ENCODE measurements at regions not wholly inside any gene's neighbourhood (a gene's known extent, or its start where the extent isn't known, plus 50 kb on each side); places are given as distances from the start of the nearest gene placed in this dataset.

- no peak for TF ChIP-seq PBX2 (CRISPR knock-in tag; IDR thresholded peaks at IDR 0.05; ENCODE audit: low read depth)
- TF ChIP-seq PBX2 (tag; conservative IDR thresholded peaks at IDR 0.05; ENCODE audit: low read depth): no peak
- TF ChIP-seq CXXC5 (CRISPR knock-in tag; IDR thresholded peaks at IDR 0.05): no peak
- no peak for TF ChIP-seq MEIS2 (IDR thresholded peaks at IDR 0.05; ENCODE audit: partially characterized antibody)
- no peak for TF ChIP-seq RBBP5 (IDR thresholded peaks at IDR 0.05; ENCODE audit: borderline replicate concordance, insufficient read depth, low read length, poor library complexity, severe bottlenecking)
- TF ChIP-seq NR0B1 (IDR thresholded peaks at IDR 0.05; ENCODE audit: partially characterized antibody): no peak
- no peak for TF ChIP-seq THRAP3 (IDR thresholded peaks at IDR 0.05; ENCODE audit: borderline replicate concordance)
- no peak for TF ChIP-seq E2F8 (IDR thresholded peaks at IDR 0.05; ENCODE audit: low read depth, partially characterized antibody)
- no peak for TF ChIP-seq ESRRB (CRISPR knock-in tag; IDR thresholded peaks at IDR 0.05; ENCODE audit: borderline replicate concordance)
- no peak for TF ChIP-seq SNIP1 (IDR thresholded peaks at IDR 0.05; ENCODE audit: low read depth)
Measured at GRCh38 chr6:104574135-104574750, 285.5 kb downstream of the HACE1 start (continued).
